H7 (cell line): ENCODE measurements at regions not wholly inside any gene's neighbourhood (a gene's known extent, or its start where the extent isn't known, plus 50 kb on each side); places are given as distances from the start of the nearest gene placed in this dataset.
A peak's percentile ranks its signal among the peaks of the same experiment; 100 is the strongest.

Experiments
- DNase-seq: peaks from one replicate; pipeline ENCODE4 v3.0.0; 2012
- H3K27me3 ChIP-seq: 2 replicates; pipeline ENCODE4 v1.6.0; 2011; ENCODE audit warnings: mild to moderate bottlenecking, low read length; ENCODE audit not compliant: control insufficient read depth, insufficient read depth
- H3K36me3 ChIP-seq: replicated peaks from 2 replicates; pipeline ENCODE4 v1.5.1; 2011; ENCODE audit warnings: low read length; ENCODE audit not compliant: control insufficient read depth, insufficient read depth
- H3K4me3 ChIP-seq: 2 replicates; pipeline ENCODE4 v1.5.1; 2011; ENCODE audit warnings: low read depth, mild to moderate bottlenecking, control low read depth, low read length, moderate library complexity; ENCODE audit not compliant: insufficient read depth

DNA sequence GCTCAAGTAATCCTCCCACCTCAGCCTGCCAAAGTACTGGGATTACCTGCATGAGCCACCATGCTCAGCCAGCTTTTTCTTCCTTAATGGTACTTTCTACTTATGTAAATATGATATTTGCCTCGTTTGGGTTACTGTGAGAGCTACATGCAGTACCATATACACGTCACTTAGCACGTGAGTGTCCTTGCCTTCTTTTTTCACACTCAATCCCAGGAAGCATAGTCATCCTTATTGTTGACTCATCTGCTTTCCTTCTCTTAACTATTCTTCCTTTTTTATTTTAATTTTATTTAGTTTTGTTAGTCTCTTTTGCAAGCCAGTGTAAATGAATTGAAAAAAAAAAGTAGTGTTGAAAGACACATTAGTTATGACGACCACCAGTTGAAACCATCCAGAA, 205.9 kb downstream of the HIPK3 start:
- Histone ChIP-seq H3K36me3 (no peaks in the 10 kb centered on the region), H3K27me3 (no peaks in the 10 kb centered on the region), H3K4me3 (no peak overlapping the region)
- no peak for DNase-seq

GRCh38 chr11:33461369-33462125, 204.4 kb downstream of the HIPK3 start:
- Histone ChIP-seq H3K36me3 (no peaks in the 10 kb centered on the region), H3K4me3 (no peak overlapping the region), H3K27me3 (no peaks in the 10 kb centered on the region)
- DNase-seq: no peak

- peak; percentile 28 for DNase-seq
- H3K27me3 ChIP-seq: no peaks in the 10 kb centered on the region
- no peak overlapping the region for H3K4me3 ChIP-seq
- H3K36me3 ChIP-seq: no peaks in the 10 kb centered on the region
Measured at GRCh38 chr11:33457948-33458347, 200.8 kb downstream of the HIPK3 start.

DNA sequence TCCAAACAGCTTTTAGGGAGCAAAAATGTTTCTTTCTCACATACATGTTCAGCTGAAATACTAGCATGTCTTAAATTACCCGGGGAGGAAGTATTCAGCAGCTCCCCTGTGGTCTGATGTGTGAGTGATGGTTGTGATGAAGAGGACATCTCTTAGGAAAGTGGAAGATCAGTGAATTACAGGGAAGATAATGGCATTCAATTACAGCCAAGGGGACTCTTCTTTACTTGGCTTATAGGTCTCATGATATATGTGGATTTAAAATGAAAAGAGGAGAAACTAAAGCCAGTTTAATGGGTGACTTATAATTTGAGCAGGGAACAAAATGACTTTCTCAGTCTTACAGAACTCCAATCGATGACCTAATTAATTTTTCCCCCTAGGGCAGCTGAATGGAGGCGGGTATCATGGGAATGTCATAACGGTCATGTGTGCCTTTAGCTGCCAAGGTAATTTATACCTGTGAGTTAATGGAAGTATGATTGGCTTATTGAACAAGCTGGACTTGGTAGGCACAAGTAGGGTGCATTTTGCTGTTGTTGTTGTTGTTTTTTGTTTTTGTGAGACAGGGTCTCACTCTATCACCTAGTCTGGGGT, 198.8 kb downstream of the HIPK3 start:
- Histone ChIP-seq H3K27me3 (no peaks in the 10 kb centered on the region), H3K4me3 (no peak overlapping the region)
- no peak for DNase-seq

GRCh38 chr11:33454264-33454663, 197.1 kb downstream of the HIPK3 start:
- no peak overlapping the region for H3K4me3 ChIP-seq
- H3K27me3 ChIP-seq: no peaks in the 10 kb centered on the region
- no peaks in the 10 kb centered on the region for H3K36me3 ChIP-seq
- DNase-seq: no peak

More for the DNA sequence above, 198.8 kb downstream of the HIPK3 start:
- no peaks in the 10 kb centered on the region for H3K36me3 ChIP-seq

- Histone ChIP-seq H3K27me3 (no peaks in the 10 kb centered on the region), H3K36me3 (no peaks in the 10 kb centered on the region), H3K4me3 (no peak overlapping the region)
- DNase-seq: no peak
Measured at GRCh38 chr11:33452836-33453624, 195.8 kb downstream of the HIPK3 start.

- no peak overlapping the region for H3K4me3 ChIP-seq
- H3K36me3 ChIP-seq: no peaks in the 10 kb centered on the region
- DNase-seq: no peak
- no peaks in the 10 kb centered on the region for H3K27me3 ChIP-seq
Measured at GRCh38 chr11:33451364-33451763, 194.2 kb downstream of the HIPK3 start.

DNA sequence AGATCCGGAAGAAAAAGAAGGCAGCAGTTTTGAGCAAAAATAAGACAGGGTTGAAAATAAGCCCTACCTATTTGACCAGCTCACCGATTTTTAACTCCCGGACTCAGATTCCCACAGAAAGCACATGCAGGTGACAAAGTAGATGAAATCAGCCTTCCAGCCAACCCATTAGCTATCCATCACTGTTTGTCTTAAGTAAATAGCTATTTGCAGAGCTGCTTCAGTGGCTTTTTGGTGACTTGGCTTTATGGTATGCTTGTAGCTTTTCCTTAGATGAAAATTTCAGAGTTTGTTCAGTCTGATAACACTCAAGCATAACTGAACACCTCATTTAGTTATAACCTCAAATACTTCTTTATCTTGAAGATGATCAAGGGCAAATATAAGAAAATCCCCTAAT, 192.6 kb downstream of the HIPK3 start:
- no peak for DNase-seq
- Histone ChIP-seq H3K4me3 (no peak overlapping the region), H3K27me3 (no peaks in the 10 kb centered on the region), H3K36me3 (no peaks in the 10 kb centered on the region)

GRCh38 chr11:33448461-33449130, 191.4 kb downstream of the HIPK3 start:
- DNase-seq: no peak
- Histone ChIP-seq H3K27me3 (no peaks in the 10 kb centered on the region), H3K36me3 (no peaks in the 10 kb centered on the region), H3K4me3 (no peak overlapping the region)

DNA sequence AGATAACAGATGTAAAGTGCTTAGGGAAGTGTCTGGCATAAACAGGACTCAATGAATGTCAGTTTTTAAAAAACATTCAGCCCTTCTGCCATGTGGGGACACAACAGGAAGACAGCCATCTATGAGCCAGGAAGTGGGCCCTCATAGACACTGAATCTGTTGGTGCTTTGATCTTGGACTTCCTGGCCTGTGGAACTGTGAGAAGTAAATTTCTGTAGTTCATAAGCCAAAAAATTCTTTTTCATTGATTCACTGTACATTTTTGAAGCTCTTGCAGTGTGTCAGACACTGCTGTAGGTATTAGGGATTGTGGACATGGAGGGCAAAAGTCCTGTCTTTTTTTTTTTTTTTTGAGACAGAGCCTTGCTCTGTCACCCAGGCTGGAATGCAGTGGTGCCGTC, 188.6 kb downstream of the HIPK3 start:
- no peak overlapping the region for H3K4me3 ChIP-seq
- H3K27me3 ChIP-seq: no peaks in the 10 kb centered on the region
- no peaks in the 10 kb centered on the region for H3K36me3 ChIP-seq
- no peak for DNase-seq

DNA sequence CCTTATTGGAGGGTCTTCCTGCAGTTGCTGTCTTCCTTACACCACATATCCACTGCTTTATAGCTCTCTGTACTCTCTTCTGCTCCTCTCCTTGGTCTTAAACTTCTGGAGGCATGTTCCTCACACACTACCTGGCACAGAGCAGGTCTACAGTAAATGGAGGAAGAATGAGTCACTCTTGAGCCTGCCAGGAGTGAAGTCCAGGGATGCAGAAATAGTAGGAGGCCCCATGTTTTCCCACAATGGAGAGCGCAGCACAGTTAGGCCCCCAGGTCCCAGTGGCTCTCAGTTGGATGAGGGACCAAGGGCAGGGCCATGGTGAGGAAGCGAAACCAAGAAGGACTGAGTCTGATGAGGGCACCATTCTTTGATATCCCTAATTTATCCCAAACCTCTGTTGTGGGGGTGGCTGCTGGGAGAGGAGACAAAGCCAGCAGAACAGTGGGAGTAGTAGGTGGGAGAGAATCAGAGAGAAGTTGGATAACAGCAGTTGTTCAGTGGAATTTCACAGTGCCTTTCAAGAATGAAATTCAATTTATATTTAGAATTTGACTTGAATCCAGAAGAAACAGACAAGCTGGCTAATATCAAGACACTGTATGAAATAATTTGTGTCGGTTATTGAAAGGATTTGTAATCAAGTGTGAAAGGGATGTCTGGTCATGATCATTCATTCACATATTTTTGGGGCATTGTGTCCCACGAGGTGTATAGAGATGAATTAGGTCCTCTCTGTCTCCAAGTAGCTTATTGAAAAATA, 187.8 kb downstream of the HIPK3 start:
- no peaks in the 10 kb centered on the region for H3K36me3 ChIP-seq
- no peak for DNase-seq

GRCh38 chr11:33443684-33444083, 186.5 kb downstream of the HIPK3 start:
- no peak overlapping the region for H3K4me3 ChIP-seq
- DNase-seq: no peak
- H3K27me3 ChIP-seq: no peaks in the 10 kb centered on the region

More for the DNA sequence above, 187.8 kb downstream of the HIPK3 start:
- H3K4me3 ChIP-seq: no peak overlapping the region
- no peaks in the 10 kb centered on the region for H3K27me3 ChIP-seq

GRCh38 chr11:33438301-33438700, 181.1 kb downstream of the HIPK3 start:
- Histone ChIP-seq H3K4me3 (no peak overlapping the region), H3K27me3 (no peaks in the 10 kb centered on the region), H3K36me3 (no peaks in the 10 kb centered on the region)
- DNase-seq: no peak

More at GRCh38 chr11:33443684-33444083, 186.5 kb downstream of the HIPK3 start:
- no peaks in the 10 kb centered on the region for H3K36me3 ChIP-seq

- no peak for DNase-seq
- no peak overlapping the region for H3K4me3 ChIP-seq
- H3K27me3 ChIP-seq: no peaks in the 10 kb centered on the region
- no peaks in the 10 kb centered on the region for H3K36me3 ChIP-seq
Measured at GRCh38 chr11:33437529-33437928, 180.3 kb downstream of the HIPK3 start.
